BJ (cell line): ENCODE measurements at regions not wholly inside any gene's neighbourhood (a gene's known extent, or its start where the extent isn't known, plus 50 kb on each side); places are given as distances from the start of the nearest gene placed in this dataset.

Experiments used
- CTCF ChIA-PET: fragments of 350-600 bp; formaldehyde crosslinking; extraction: SDS; loops from one replicate; lab custom pipeline; 2021; ENCODE audit warnings: antibody characterized with exemption, inconsistent platforms; lab: Yijun Ruan, JAX
- POLR2A ChIA-PET: fragments of 300-600 bp; sonication (Branson Sonifier 250); formaldehyde crosslinking; extraction: SDS; loops from one replicate; lab custom pipeline; 2021; ENCODE audit warnings: antibody characterized with exemption; lab: Charles Lee
- DNase-seq: peaks from one replicate; pipeline ENCODE4 v3.0.0-alpha.2; 2011; ENCODE audit warnings: low read depth
- H3K27me3 ChIP-seq: 2 replicates; pipeline ENCODE4 v1.6.0; 2011; ENCODE audit warnings: low read length; ENCODE audit not compliant: control insufficient read depth, insufficient read depth
- H3K36me3 ChIP-seq: 2 replicates; pipeline ENCODE4 v1.5.1; 2011; ENCODE audit warnings: low read length; ENCODE audit not compliant: control insufficient read depth, insufficient read depth
- H3K4me3 ChIP-seq: 2 replicates; pipeline ENCODE4 v1.5.1; 2011; ENCODE audit warnings: low read depth, mild to moderate bottlenecking, control low read depth, low read length
- CTCF ChIP-seq: IDR thresholded peaks from 2 replicates; pipeline ENCODE4 v1.5.1; 2011; ENCODE audit warnings: low read depth, mild to moderate bottlenecking, control low read depth, inconsistent platforms, low read length, moderate library complexity; ENCODE audit not compliant: insufficient read depth

- no peak for DNase-seq
- ChIA-PET POLR2A (no interaction called here), CTCF (interaction anchor here (0.7 kb wide), 1 partner anchor 99 kb away, joined by 4 read pairs; no protein-coding TSS in a partner anchor)
- Histone ChIP-seq H3K4me3 (no peak overlapping the region), H3K27me3 (no peaks in the 10 kb centered on the region; the same call in 1 of the 2 replicates), H3K36me3 (no peaks in the 10 kb centered on the region)
- TF ChIP-seq CTCF, result no peak
Measured at GRCh38 chr3:107892955-107893624, 197.7 kb downstream of the CD47 start.

- peak; percentile 27; the same call in 1 of the 2 replicates for TF ChIP-seq CTCF
- ChIA-PET CTCF (interaction anchor here (0.7 to 1.4 kb wide), 8 partner anchors 9 to 690 kb away, joined by 3 to 5 read pairs (median 3); no protein-coding TSS in a partner anchor), POLR2A (interaction anchor here (0.6 kb wide), 2 partner anchors 26 to 362 kb away, joined by 3 read pairs; partner anchors contain the start of gene BBX)
- no peaks in the 10 kb centered on the region for H3K36me3 ChIP-seq
- H3K4me3 ChIP-seq, result no peak overlapping the region
- peak; percentile 77 for DNase-seq
- no peaks in the 10 kb centered on the region for H3K27me3 ChIP-seq
Measured at GRCh38 chr3:107884719-107885460, 205.9 kb downstream of the CD47 start.

GRCh38 chr3:107884028-107884427, 206.8 kb downstream of the CD47 start:
- no peak for DNase-seq
- Histone ChIP-seq H3K36me3 (no peaks in the 10 kb centered on the region), H3K4me3 (no peak overlapping the region), H3K27me3 (no peaks in the 10 kb centered on the region)
- TF ChIP-seq CTCF, result no peak
- ChIA-PET POLR2A (no interaction called here), CTCF (interaction anchor here (1.1 to 1.3 kb wide), 4 partner anchors 10 to 64 kb away, joined by 3 to 4 read pairs (median 3); no protein-coding TSS in a partner anchor)

- DNase-seq, result no peak
- ChIA-PET POLR2A (no interaction called here), CTCF (interaction anchor here (1.2 kb wide), 1 partner anchor 16 kb away, joined by 3 read pairs; no protein-coding TSS in a partner anchor)
- no peaks in the 10 kb centered on the region for H3K36me3 ChIP-seq
- no peak overlapping the region for H3K4me3 ChIP-seq
- no peak for TF ChIP-seq CTCF
- no peaks in the 10 kb centered on the region; the same call in 1 of the 2 replicates for H3K27me3 ChIP-seq
Measured at GRCh38 chr3:107882881-107883280, 207.9 kb downstream of the CD47 start.

GRCh38 chr3:107882261-107882660, 208.6 kb downstream of the CD47 start:
- no peak overlapping the region for H3K4me3 ChIP-seq
- no peaks in the 10 kb centered on the region for H3K36me3 ChIP-seq
- no peak for TF ChIP-seq CTCF
- CTCF ChIA-PET, result interaction anchor here (1.2 kb wide), 1 partner anchor 17 kb away, joined by 3 read pairs; no protein-coding TSS in a partner anchor
- POLR2A ChIA-PET, result no interaction called here
- no peak for DNase-seq
- H3K27me3 ChIP-seq, result no peaks in the 10 kb centered on the region; the same call in 1 of the 2 replicates
